NT2/D1 (cell line): ENCODE measurements at regions not wholly inside any gene's neighbourhood (a gene's known extent, or its start where the extent isn't known, plus 50 kb on each side); places are given as distances from the start of the nearest gene placed in this dataset.

Source experiments
- SUZ12 ChIP-seq: IDR thresholded peaks from 2 replicates; pipeline ENCODE4 v1.6.1; 2011; ENCODE audit not compliant: insufficient read length, insufficient read depth; ENCODE audit errors: extremely low read depth
- YY1 ChIP-seq: IDR thresholded peaks from 2 replicates; pipeline ENCODE4 v1.6.1; 2011; ENCODE audit not compliant: insufficient read length, insufficient read depth

- TF ChIP-seq YY1 = no peak
- no peak for TF ChIP-seq SUZ12
Observed at GRCh38 chr3:78402720-78403119, 1362.8 kb downstream of the ROBO2 start.
